Dendritic cell treated with granulocyte-macrophage colony-stimulating factor and Interleukin-4, amounts not matched to agents 40 ng/mL and 50 ng/mL, for 4 days (primary cell): ENCODE measurements at regions not wholly inside any gene's neighbourhood (a gene's known extent, or its start where the extent isn't known, plus 50 kb on each side); places are given as distances from the start of the nearest gene placed in this dataset.

Source experiments
- H3K27ac Mint-ChIP-seq: one replicate; pipeline ENCODE4 v1.8.0; 2022; ENCODE audit warnings: mild to moderate bottlenecking, mixed read lengths
- H3K27me3 Mint-ChIP-seq: one replicate; pipeline ENCODE4 v1.8.0; 2022; ENCODE audit warnings: mild to moderate bottlenecking, mixed read lengths
- H3K36me3 Mint-ChIP-seq: one replicate; pipeline ENCODE4 v1.8.0; 2022; ENCODE audit warnings: low read depth, mixed read lengths
- H3K4me1 Mint-ChIP-seq: one replicate; pipeline ENCODE4 v1.8.0; 2022; ENCODE audit warnings: low read depth, mixed read lengths
- H3K4me3 Mint-ChIP-seq: one replicate; pipeline ENCODE4 v1.8.0; 2022; ENCODE audit warnings: mild to moderate bottlenecking, moderate library complexity, mixed read lengths
- H3K9me3 Mint-ChIP-seq: one replicate; pipeline ENCODE4 v1.8.0; 2022; ENCODE audit warnings: mixed read lengths
- intact Hi-C: fragments of 100-400 bp; cut with micrococcal nuclease; formaldehyde crosslinking; loops from one replicate; pipeline ENCODE4 v1.15.0; 2022

DNA sequence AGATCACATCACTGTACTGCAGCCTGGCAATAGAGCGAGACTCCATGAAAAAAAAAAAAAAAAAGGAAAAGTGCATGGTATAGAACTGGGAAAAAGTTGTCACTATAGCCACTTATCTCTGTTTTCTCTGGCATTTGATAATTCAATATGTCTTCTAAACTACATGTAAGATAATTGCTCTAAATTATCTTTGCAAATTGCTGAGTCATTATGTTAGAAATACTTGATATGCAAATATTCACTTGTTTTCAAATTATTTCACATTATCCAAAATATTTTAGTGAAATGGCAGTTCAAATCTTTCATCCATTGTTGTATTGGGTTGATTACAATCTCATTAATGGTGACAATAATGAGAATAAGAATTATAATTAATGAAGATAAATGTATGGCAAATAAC lies 1455.1 kb downstream of the KCNT2 start:
- H3K27ac Mint-ChIP-seq: no peak overlapping the region

GRCh38 chr1:195150768-195151167 lies 1457.5 kb downstream of the KCNT2 start:
- H3K36me3 Mint-ChIP-seq: no peaks in the 10 kb centered on the region
- H3K4me3 Mint-ChIP-seq: no peak overlapping the region
- intact Hi-C loops: no loop called here
- no peak overlapping the region for H3K27ac Mint-ChIP-seq
- no peaks in the 10 kb centered on the region for H3K27me3 Mint-ChIP-seq
- no peaks in the 10 kb centered on the region for H3K4me1 Mint-ChIP-seq
- peaks cover 7% of the 10 kb centered on the region for H3K9me3 Mint-ChIP-seq

More for the DNA sequence above, 1455.1 kb downstream of the KCNT2 start:
- Mint-ChIP-seq H3K9me3 (peaks cover 7% of the 10 kb centered on the region), H3K36me3 (no peaks in the 10 kb centered on the region), H3K4me3 (no peak overlapping the region), H3K27me3 (no peaks in the 10 kb centered on the region), H3K4me1 (no peaks in the 10 kb centered on the region)
- intact Hi-C loops: no loop called here

DNA sequence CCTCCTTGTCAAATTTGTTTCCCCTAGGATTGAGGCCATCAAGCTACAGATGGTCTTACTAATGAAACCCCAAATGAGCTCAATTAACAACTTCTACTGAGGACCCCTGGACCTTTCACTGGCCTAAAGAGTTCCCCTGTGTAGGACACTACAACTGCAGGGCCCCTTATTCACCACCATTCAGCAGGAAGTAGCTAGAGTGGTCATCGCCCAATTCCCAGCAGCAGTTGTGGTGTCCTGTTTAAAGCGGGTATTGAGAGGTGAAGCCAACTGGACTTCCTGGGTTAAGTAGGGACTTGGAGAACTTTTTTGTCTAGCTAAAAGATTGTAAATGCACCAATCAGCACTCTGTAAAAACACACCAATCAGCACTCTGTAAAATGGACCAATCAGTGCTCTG lies 1466.9 kb downstream of the KCNT2 start:
- Mint-ChIP-seq H3K9me3 (peaks cover 55% of the 10 kb centered on the region), H3K4me3 (no peak overlapping the region), H3K27ac (no peak overlapping the region), H3K4me1 (no peaks in the 10 kb centered on the region), H3K27me3 (no peaks in the 10 kb centered on the region), H3K36me3 (no peaks in the 10 kb centered on the region)
- intact Hi-C loops: no loop called here

- no peaks in the 10 kb centered on the region for H3K36me3 Mint-ChIP-seq
- H3K27ac Mint-ChIP-seq: no peak overlapping the region
- no peak overlapping the region for H3K4me3 Mint-ChIP-seq
- intact Hi-C loops: no loop called here
- no peaks in the 10 kb centered on the region for H3K4me1 Mint-ChIP-seq
- peaks cover 9% of the 10 kb centered on the region for H3K9me3 Mint-ChIP-seq
- H3K27me3 Mint-ChIP-seq: no peaks in the 10 kb centered on the region
Observed at GRCh38 chr1:195130598-195130997, 1477.6 kb downstream of the KCNT2 start.

DNA sequence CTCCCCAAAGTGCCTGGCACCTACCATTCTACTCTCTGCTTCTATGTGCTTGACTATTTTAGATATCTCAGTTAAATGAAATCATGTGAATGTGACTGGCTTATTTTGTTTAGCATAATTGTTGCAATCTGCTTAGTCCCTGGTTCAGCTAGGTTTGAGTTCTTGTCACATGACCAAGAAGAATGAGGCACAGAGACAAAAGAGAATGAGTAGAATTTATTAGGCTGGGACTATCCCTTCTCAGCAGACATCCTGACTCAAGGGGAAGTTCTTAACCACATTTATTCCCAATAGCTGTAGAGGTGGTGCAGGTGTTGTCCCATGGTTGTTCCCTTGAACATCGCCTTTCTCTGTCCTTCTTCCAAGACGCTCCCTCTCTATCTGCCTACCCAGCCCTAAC lies 1485.7 kb downstream of the KCNT2 start:
- Mint-ChIP-seq H3K4me1 (no peaks in the 10 kb centered on the region), H3K27me3 (no peaks in the 10 kb centered on the region), H3K36me3 (no peaks in the 10 kb centered on the region), H3K9me3 (no peaks in the 10 kb centered on the region), H3K4me3 (no peak overlapping the region), H3K27ac (no peak overlapping the region)
- intact Hi-C loops: no loop called here

- no peaks in the 10 kb centered on the region for H3K36me3 Mint-ChIP-seq
- no peak overlapping the region for H3K4me3 Mint-ChIP-seq
- peaks cover 6% of the 10 kb centered on the region for H3K9me3 Mint-ChIP-seq
- intact Hi-C loops: no loop called here
- no peak overlapping the region for H3K27ac Mint-ChIP-seq
- no peaks in the 10 kb centered on the region for H3K4me1 Mint-ChIP-seq
- no peaks in the 10 kb centered on the region for H3K27me3 Mint-ChIP-seq
Observed at GRCh38 chr1:195113471-195113870, 1494.8 kb downstream of the KCNT2 start.

DNA sequence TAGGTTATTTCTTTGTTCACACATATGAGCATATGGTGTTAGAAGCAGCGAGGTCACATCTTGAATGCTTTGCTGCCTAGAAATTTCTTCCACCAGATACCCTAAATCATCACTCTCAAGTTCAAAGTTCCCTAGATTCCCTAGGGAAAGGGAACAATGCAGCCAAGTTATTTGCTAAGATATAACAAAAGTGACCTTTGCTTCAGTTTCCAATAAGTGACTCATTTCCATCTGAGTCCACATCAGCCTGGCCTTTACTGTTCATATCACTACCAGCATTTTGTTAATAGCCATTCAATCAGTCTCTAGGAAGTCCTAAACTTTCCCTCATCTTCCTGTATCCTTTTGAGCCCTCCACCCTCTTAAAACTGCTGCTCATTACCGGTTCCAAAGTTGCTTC lies 1502.5 kb downstream of the KCNT2 start:
- H3K9me3 Mint-ChIP-seq: peaks cover 37% of the 10 kb centered on the region
- no peak overlapping the region for H3K27ac Mint-ChIP-seq
- H3K4me1 Mint-ChIP-seq: no peaks in the 10 kb centered on the region
- H3K27me3 Mint-ChIP-seq: no peaks in the 10 kb centered on the region
- no peak overlapping the region for H3K4me3 Mint-ChIP-seq
- intact Hi-C loops: no loop called here
- H3K36me3 Mint-ChIP-seq: no peaks in the 10 kb centered on the region

DNA sequence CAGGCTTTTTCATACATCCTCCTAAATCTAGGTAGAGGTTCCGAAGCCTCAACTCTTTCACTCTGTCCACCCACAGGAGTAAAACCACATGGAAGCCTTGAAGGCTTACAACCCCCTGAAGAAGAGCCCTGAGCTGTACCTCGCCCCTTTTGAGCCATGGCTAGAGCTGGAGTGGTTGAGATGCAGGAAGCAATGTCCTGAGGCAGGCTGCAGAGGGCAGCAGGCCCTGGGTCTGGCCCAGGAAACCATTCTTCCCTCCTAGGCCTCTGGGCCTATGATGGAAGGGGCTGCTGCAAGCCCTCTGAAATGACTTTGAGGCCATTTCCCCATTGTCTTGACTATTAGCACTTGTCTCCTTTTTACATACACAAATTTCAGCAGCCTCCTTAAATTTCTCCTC lies 1503.0 kb downstream of the KCNT2 start:
- no peak overlapping the region for H3K27ac Mint-ChIP-seq
- intact Hi-C loops: no loop called here
- no peak overlapping the region for H3K4me3 Mint-ChIP-seq
- H3K4me1 Mint-ChIP-seq: no peaks in the 10 kb centered on the region
- no peaks in the 10 kb centered on the region for H3K36me3 Mint-ChIP-seq
- H3K9me3 Mint-ChIP-seq: peaks cover 37% of the 10 kb centered on the region
- no peaks in the 10 kb centered on the region for H3K27me3 Mint-ChIP-seq

GRCh38 chr1:195097316-195097715 lies 1510.9 kb downstream of the KCNT2 start:
- Mint-ChIP-seq H3K27me3 (no peaks in the 10 kb centered on the region), H3K4me1 (no peaks in the 10 kb centered on the region), H3K27ac (no peak overlapping the region), H3K9me3 (peaks cover 14% of the 10 kb centered on the region), H3K36me3 (no peaks in the 10 kb centered on the region), H3K4me3 (no peak overlapping the region)
- intact Hi-C loops: no loop called here

DNA sequence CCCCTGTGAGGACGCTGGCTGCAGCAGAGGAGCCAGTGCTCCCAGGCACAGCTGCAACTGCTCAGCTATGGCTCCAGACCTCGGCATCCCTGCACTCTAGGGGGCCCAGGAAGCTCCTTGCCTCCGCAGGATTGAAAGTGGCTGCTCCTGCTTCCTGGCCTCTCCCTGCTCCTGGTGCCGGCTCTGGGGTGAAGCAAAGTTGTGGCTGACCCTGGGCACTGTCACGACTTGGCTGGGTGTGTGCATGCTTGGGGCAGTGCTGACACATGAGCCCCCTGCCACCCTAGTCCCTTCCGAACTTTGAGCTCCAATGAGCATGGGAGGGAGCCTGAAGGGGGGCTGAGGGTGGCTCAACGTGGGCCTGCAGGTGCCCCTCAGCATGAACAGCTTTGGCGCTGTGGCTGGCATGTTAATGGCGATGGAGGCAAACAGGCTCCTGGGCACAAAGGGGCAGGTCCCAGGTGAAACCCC lies 1512.2 kb downstream of the KCNT2 start:
- intact Hi-C loops: no loop called here
- no peak overlapping the region for H3K4me3 Mint-ChIP-seq
- H3K27ac Mint-ChIP-seq: no peak overlapping the region
- no peaks in the 10 kb centered on the region for H3K36me3 Mint-ChIP-seq
- peaks cover 24% of the 10 kb centered on the region for H3K9me3 Mint-ChIP-seq
- no peaks in the 10 kb centered on the region for H3K4me1 Mint-ChIP-seq
- no peaks in the 10 kb centered on the region for H3K27me3 Mint-ChIP-seq

- no peak overlapping the region for H3K27ac Mint-ChIP-seq
- H3K36me3 Mint-ChIP-seq: no peaks in the 10 kb centered on the region
- no peaks in the 10 kb centered on the region for H3K27me3 Mint-ChIP-seq
- H3K9me3 Mint-ChIP-seq: peaks cover 7% of the 10 kb centered on the region
- H3K4me1 Mint-ChIP-seq: no peaks in the 10 kb centered on the region
- intact Hi-C loops: no loop called here
- H3K4me3 Mint-ChIP-seq: no peak overlapping the region
Observed at GRCh38 chr1:195085196-195085595, 1523.0 kb downstream of the KCNT2 start.

DNA sequence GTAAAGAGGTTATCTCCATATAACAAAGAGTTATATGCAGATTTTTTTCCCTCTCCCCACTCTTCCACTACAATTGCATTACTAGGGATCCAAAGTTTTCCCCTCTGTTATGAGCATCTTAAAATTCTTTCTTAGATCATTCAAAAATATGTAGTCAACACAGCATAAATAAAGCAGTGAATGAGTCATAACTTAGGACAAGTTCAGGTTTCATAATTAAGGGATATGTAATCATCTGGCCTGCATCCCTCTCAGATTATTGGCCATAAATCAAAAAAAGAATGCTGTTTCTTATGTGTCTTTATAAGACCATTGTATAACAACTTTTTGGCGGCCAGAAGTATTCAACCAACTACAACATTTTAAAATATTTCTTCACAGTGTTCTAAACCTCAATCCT lies 1526.1 kb downstream of the KCNT2 start:
- no peaks in the 10 kb centered on the region for H3K4me1 Mint-ChIP-seq
- intact Hi-C loops: no loop called here
- H3K4me3 Mint-ChIP-seq: no peak overlapping the region
- no peaks in the 10 kb centered on the region for H3K27me3 Mint-ChIP-seq
- H3K36me3 Mint-ChIP-seq: no peaks in the 10 kb centered on the region
- peaks cover 7% of the 10 kb centered on the region for H3K9me3 Mint-ChIP-seq
- no peak overlapping the region for H3K27ac Mint-ChIP-seq

DNA sequence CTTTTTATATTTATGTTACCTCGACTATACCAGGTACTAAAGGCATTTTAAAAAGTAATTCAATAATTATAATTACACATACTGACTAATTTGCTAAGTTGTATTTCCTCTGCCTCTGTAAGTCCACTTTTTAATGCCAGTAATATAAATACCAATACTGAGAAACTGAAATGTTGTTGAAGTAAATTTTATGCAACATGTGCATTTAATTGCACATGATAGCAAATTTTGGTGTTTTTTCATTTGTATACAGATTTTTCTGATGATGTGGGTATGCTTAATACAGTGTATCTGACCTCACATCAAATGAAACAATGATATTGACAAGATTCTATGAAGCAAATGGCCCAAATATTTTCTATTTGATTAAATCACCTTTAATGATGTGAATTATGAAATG lies 1531.6 kb downstream of the KCNT2 start:
- Mint-ChIP-seq H3K4me3 (no peak overlapping the region), H3K36me3 (no peaks in the 10 kb centered on the region), H3K27me3 (no peaks in the 10 kb centered on the region), H3K4me1 (no peaks in the 10 kb centered on the region), H3K9me3 (no peaks in the 10 kb centered on the region), H3K27ac (no peak overlapping the region)
- intact Hi-C loops: no loop called here

DNA sequence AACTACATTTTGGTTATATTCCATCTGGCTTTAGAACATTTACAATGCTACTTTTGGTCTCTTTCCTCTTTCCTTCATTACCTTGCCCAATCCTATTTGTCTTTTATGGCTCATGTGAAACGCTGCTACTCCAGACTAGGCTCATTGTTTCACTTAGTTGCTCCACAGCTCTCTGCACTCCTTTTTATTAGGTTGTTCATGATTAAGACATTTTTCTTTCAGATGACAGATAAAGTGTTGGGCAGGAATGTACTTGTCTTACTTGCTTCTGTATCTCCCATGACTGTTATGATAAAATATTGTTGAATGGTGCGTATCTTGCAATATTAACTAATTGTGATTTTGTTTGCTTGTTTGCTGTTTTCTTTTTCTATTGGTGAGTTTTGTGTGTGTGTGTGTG lies 1532.3 kb downstream of the KCNT2 start:
- intact Hi-C loops: no loop called here
- Mint-ChIP-seq H3K27me3 (no peaks in the 10 kb centered on the region), H3K4me3 (no peak overlapping the region), H3K9me3 (no peaks in the 10 kb centered on the region), H3K4me1 (no peaks in the 10 kb centered on the region), H3K27ac (no peak overlapping the region), H3K36me3 (no peaks in the 10 kb centered on the region)

- no peaks in the 10 kb centered on the region for H3K27me3 Mint-ChIP-seq
- peaks cover under 1% of the 10 kb centered on the region for H3K9me3 Mint-ChIP-seq
- no peaks in the 10 kb centered on the region for H3K36me3 Mint-ChIP-seq
- no peak overlapping the region for H3K27ac Mint-ChIP-seq
- no peak overlapping the region for H3K4me3 Mint-ChIP-seq
- H3K4me1 Mint-ChIP-seq: no peaks in the 10 kb centered on the region
- intact Hi-C loops: no loop called here
Observed at GRCh38 chr1:195071461-195071860, 1536.8 kb downstream of the KCNT2 start.
